GM12891 (cell line): ENCODE measurements at regions not wholly inside any gene's neighbourhood (a gene's known extent, or its start where the extent isn't known, plus 50 kb on each side); places are given as distances from the start of the nearest gene placed in this dataset.

Experiments
- PAX5 ChIP-seq: IDR thresholded peaks from 2 replicates; pipeline ENCODE4 v1.6.1; 2011; ENCODE audit warnings: low read length, moderate library complexity, mild to moderate bottlenecking; ENCODE audit not compliant: insufficient read depth, severe bottlenecking
- POLR2A ChIP-seq: IDR thresholded peaks from 2 replicates; pipeline ENCODE4 v1.6.1; 2011; ENCODE audit warnings: low read depth, low read length, control low read depth
- POLR2AphosphoS5 ChIP-seq: IDR thresholded peaks from 2 replicates; pipeline ENCODE4 v1.6.1; 2011; ENCODE audit warnings: low read depth, low read length, control low read depth
- SPI1 ChIP-seq: IDR thresholded peaks from 2 replicates; pipeline ENCODE4 v1.6.1; 2011; ENCODE audit warnings: low read depth, low read length, control low read depth
- TAF1 ChIP-seq: IDR thresholded peaks from 2 replicates; pipeline ENCODE4 v1.6.1; 2011; ENCODE audit warnings: low read depth, low read length, control low read depth

DNA sequence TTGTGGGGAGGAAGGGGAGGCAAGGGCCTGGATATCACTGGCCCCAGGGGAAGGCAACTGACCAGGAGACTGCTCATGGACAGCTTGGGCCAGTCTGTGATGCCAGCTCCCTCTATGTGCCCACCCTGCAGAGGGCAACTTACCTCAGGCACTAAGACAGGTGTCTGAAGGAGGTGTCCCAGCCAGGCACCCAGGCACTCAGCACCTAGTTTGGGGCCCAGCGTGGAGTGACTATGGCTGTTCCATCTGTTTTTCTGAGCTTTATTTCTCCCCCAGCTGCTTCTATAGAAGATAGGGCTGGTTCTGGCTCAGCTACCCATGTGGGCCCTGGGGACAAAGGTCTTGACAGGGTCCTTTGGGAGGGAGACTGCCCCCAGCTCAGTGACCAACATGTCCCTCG lies 150.6 kb upstream of the PCBD1 start:
- TF ChIP-seq POLR2AphosphoS5 (no peak), POLR2A (no peak), PAX5 (no peak), TAF1 (no peak), SPI1 (no peak)
